H9 (cell line): ENCODE measurements at regions not wholly inside any gene's neighbourhood (a gene's known extent, or its start where the extent isn't known, plus 50 kb on each side); places are given as distances from the start of the nearest gene placed in this dataset.

Experiments used
- DNase-seq: peaks from one replicate; pipeline ENCODE4 v3.0.0-alpha.2; 2017
- H2AFZ ChIP-seq: one replicate; pipeline ENCODE4 v1.6.1; 2013; ENCODE audit warnings: mild to moderate bottlenecking, low read length, control low read depth, moderate library complexity
- H2AK5ac ChIP-seq: 2 replicates; pipeline ENCODE4 v1.6.1; 2013; ENCODE audit warnings: low read length, control low read depth, mixed read lengths; ENCODE audit not compliant: insufficient read length
- H2BK120ac ChIP-seq: one replicate; pipeline ENCODE4 v1.6.1; 2013; ENCODE audit warnings: low read depth, mild to moderate bottlenecking, low read length, control low read depth, inconsistent platforms; ENCODE audit not compliant: poor library complexity, severe bottlenecking
- H2BK12ac ChIP-seq: 2 replicates; pipeline ENCODE4 v1.6.1; 2013; ENCODE audit warnings: low read length, control low read depth, mixed read lengths, low read depth; ENCODE audit not compliant: insufficient read length
- H2BK15ac ChIP-seq: 2 replicates; pipeline ENCODE4 v1.6.1; 2013; ENCODE audit warnings: low read depth, low read length, control low read depth
- H2BK20ac ChIP-seq: one replicate; pipeline ENCODE4 v1.6.1; 2013; ENCODE audit warnings: low read depth, mild to moderate bottlenecking, low read length, control low read depth, inconsistent platforms; ENCODE audit not compliant: poor library complexity, severe bottlenecking
- H2BK5ac ChIP-seq: 2 replicates; pipeline ENCODE4 v1.6.1; 2013; ENCODE audit warnings: low read length, control low read depth, mixed read lengths; ENCODE audit not compliant: insufficient read length
- H3K14ac ChIP-seq: 2 replicates; pipeline ENCODE4 v1.6.1; 2013; ENCODE audit warnings: low read length, control low read depth; ENCODE audit not compliant: insufficient read depth
- H3K18ac ChIP-seq: 2 replicates; pipeline ENCODE4 v1.6.1; 2013; ENCODE audit warnings: low read depth, mild to moderate bottlenecking, mixed read lengths, low read length, control low read depth; ENCODE audit not compliant: insufficient read length
- H3K23ac ChIP-seq: 2 replicates; pipeline ENCODE4 v1.6.1; 2013; ENCODE audit warnings: low read length, control low read depth, mixed read lengths, low read depth; ENCODE audit not compliant: insufficient read length
- H3K23me2 ChIP-seq: 2 replicates; pipeline ENCODE4 v1.6.1; 2013; ENCODE audit warnings: low read depth, mild to moderate bottlenecking, mixed read lengths, low read length, control low read depth; ENCODE audit not compliant: insufficient read length, poor library complexity, severe bottlenecking
- H3K27ac ChIP-seq: 2 replicates; pipeline ENCODE4 v1.5.1; 2013; ENCODE audit warnings: low read length, control low read depth, mixed read lengths, low read depth; ENCODE audit not compliant: insufficient read length
- H3K27me3 ChIP-seq: 2 replicates; pipeline ENCODE4 v1.6.1; 2013; ENCODE audit warnings: low read length, control low read depth, inconsistent platforms; ENCODE audit not compliant: insufficient read depth
- H3K4ac ChIP-seq: 2 replicates; pipeline ENCODE4 v1.6.1; 2013; ENCODE audit warnings: low read depth, mild to moderate bottlenecking, control low read depth, inconsistent platforms, low read length, moderate library complexity
- H3K4me1 ChIP-seq: 2 replicates; pipeline ENCODE4 v1.6.1; 2013; ENCODE audit warnings: low read length, control low read depth, inconsistent platforms; ENCODE audit not compliant: insufficient read depth
- H3K4me2 ChIP-seq: 2 replicates; pipeline ENCODE4 v1.6.1; 2013; ENCODE audit warnings: low read length, control low read depth, mixed read lengths; ENCODE audit not compliant: insufficient read length, insufficient read depth
- H3K56ac ChIP-seq: 2 replicates; pipeline ENCODE4 v1.6.1; 2013; ENCODE audit warnings: low read depth, mild to moderate bottlenecking, mixed read lengths, low read length, control low read depth; ENCODE audit not compliant: insufficient read length
- H3K79me1 ChIP-seq: 2 replicates; pipeline ENCODE4 v1.6.1; 2013; ENCODE audit warnings: low read depth, mild to moderate bottlenecking, moderate library complexity, low read length, control low read depth, inconsistent platforms; ENCODE audit not compliant: insufficient read depth, poor library complexity, severe bottlenecking
- H3K79me2 ChIP-seq: 2 replicates; pipeline ENCODE4 v1.6.1; 2013; ENCODE audit warnings: low read length, control low read depth, inconsistent platforms; ENCODE audit not compliant: insufficient read depth
- H3K9ac ChIP-seq: 2 replicates; pipeline ENCODE4 v1.6.1; 2013; ENCODE audit warnings: low read length, control low read depth, mixed read lengths; ENCODE audit not compliant: insufficient read length; ENCODE audit errors: extremely low read depth
- H3K9me3 ChIP-seq: one replicate; pipeline ENCODE4 v1.6.1; 2013; ENCODE audit warnings: low read depth, low read length, inconsistent platforms; ENCODE audit not compliant: control insufficient read depth
- H3T11ph ChIP-seq: one replicate; pipeline ENCODE4 v1.6.1; 2013; ENCODE audit warnings: mild to moderate bottlenecking, low read length, control low read depth, inconsistent platforms
- H4K20me1 ChIP-seq: one replicate; pipeline ENCODE4 v1.6.1; 2013; ENCODE audit not compliant: control insufficient read depth, insufficient read length, insufficient read depth
- H4K5ac ChIP-seq: 2 replicates; pipeline ENCODE4 v1.6.1; 2013; ENCODE audit warnings: low read depth, mild to moderate bottlenecking, mixed read lengths, low read length, control low read depth; ENCODE audit not compliant: insufficient read length
- H4K8ac ChIP-seq: replicated peaks from 2 replicates; pipeline ENCODE4 v1.6.1; 2013; ENCODE audit warnings: low read length, control low read depth, mixed read lengths, low read depth; ENCODE audit not compliant: insufficient read length
- H4K91ac ChIP-seq: 2 replicates; pipeline ENCODE4 v1.6.1; 2013; ENCODE audit warnings: low read depth, mild to moderate bottlenecking, moderate library complexity, mixed read lengths, low read length, control low read depth; ENCODE audit not compliant: insufficient read length
- H3K27ac Mint-ChIP-seq, 3 experiments: 2 replicates in 2 of 3; 3 replicates in 1 of 3; pipeline ENCODE4 v1.8.0; 2020 to 2021; ENCODE audit warnings: mixed read lengths in 3 of 3, mild to moderate bottlenecking in 1 of 3, moderate library complexity in 1 of 3
- H3K27me3 Mint-ChIP-seq: 2 replicates; pipeline ENCODE4 v1.8.0; 2021; ENCODE audit warnings: low read depth, mild to moderate bottlenecking, moderate library complexity, mixed read lengths
- H3K36me3 Mint-ChIP-seq, 3 experiments: 2 replicates in 2 of 3; 3 replicates in 1 of 3; pipeline ENCODE4 v1.8.0; 2020 to 2021; ENCODE audit warnings: low read depth in 3 of 3, mixed read lengths in 3 of 3; ENCODE audit not compliant: insufficient read depth in 1 of 3
- H3K4me1 Mint-ChIP-seq, 2 experiments: 2 replicates each; pipeline ENCODE4 v1.8.0; 2020; ENCODE audit warnings: mixed read lengths in 2 of 2
- H3K4me3 Mint-ChIP-seq, 2 experiments: 2 replicates in 1 of 2; 3 replicates in 1 of 2; pipeline ENCODE4 v1.8.0; 2020 to 2021; ENCODE audit warnings: mild to moderate bottlenecking in 2 of 2, mixed read lengths in 2 of 2, moderate library complexity in 1 of 2
- H3K9me3 Mint-ChIP-seq, 2 experiments: 2 replicates in 1 of 2; 3 replicates in 1 of 2; pipeline ENCODE4 v1.8.0; 2020; ENCODE audit warnings: mild to moderate bottlenecking in 2 of 2, mixed read lengths in 2 of 2, moderate library complexity in 1 of 2
- CTCF ChIP-seq: fragments of 200-600 bp; sonication (generic); conservative IDR thresholded peaks from 3 replicates; pipeline ENCODE4 v1.8.0; 2021; ENCODE audit warnings: antibody characterized with exemption, mild to moderate bottlenecking

- no peak overlapping the region for H2AK5ac ChIP-seq
Observed at GRCh38 chr9:81754245-81754644, 64.9 kb upstream of the TLE1 start.

More at GRCh38 chr9:81754245-81754644, 64.9 kb upstream of the TLE1 start:
- no peak overlapping the region for H3K4me2 ChIP-seq
- H4K8ac ChIP-seq = no peak overlapping the region
- H2BK12ac ChIP-seq = no peak overlapping the region
- TF ChIP-seq CTCF = no peak
- Mint-ChIP-seq H3K4me1 (peaks cover 18 to 19% of the 10 kb centered on the region in 2 experiments), H3K27me3 (no peaks in the 10 kb centered on the region; the same call in 1 of the 2 replicates), H3K4me3 (no peak overlapping the region), H3K36me3 (no peaks in the 10 kb centered on the region), H3K27ac (no peak overlapping the region), H3K9me3 (no peaks in the 10 kb centered on the region; a peak in 1 of 5 replicates)
- H3K79me2 ChIP-seq = no peaks in the 10 kb centered on the region
- H2BK120ac ChIP-seq = no peak overlapping the region
- H2BK20ac ChIP-seq = no peak overlapping the region
- H3T11ph ChIP-seq = no peak overlapping the region
- no peaks in the 10 kb centered on the region for H4K20me1 ChIP-seq
- no peak overlapping the region for H4K5ac ChIP-seq
- H3K27me3 ChIP-seq = no peaks in the 10 kb centered on the region
- no peaks in the 10 kb centered on the region for H3K9me3 ChIP-seq
- H3K9ac ChIP-seq = no peak overlapping the region
- no peak overlapping the region for H3K23ac ChIP-seq
- H2BK15ac ChIP-seq = no peak overlapping the region
- no peaks in the 10 kb centered on the region; the same call in 1 of the 2 replicates for H3K4me1 ChIP-seq
- no peak for DNase-seq
- H4K91ac ChIP-seq = no peak overlapping the region
- no peak overlapping the region for H3K56ac ChIP-seq
- H3K27ac ChIP-seq = no peak overlapping the region
- no peak overlapping the region for H3K14ac ChIP-seq
- H3K4ac ChIP-seq = no peak overlapping the region
- H3K18ac ChIP-seq = no peak overlapping the region
- H3K79me1 ChIP-seq = no peaks in the 10 kb centered on the region
- H3K23me2 ChIP-seq = no peaks in the 10 kb centered on the region
- no peak overlapping the region for H2BK5ac ChIP-seq
- H2AFZ ChIP-seq = no peak overlapping the region
